IPS DF 4.7 (cell line): ENCODE measurements at regions not wholly inside any gene's neighbourhood (a gene's known extent, or its start where the extent isn't known, plus 50 kb on each side); places are given as distances from the start of the nearest gene placed in this dataset.

Experiments used
- DNase-seq: peaks from one replicate; pipeline ENCODE4 v3.0.0-alpha.2; 2013; ENCODE audit warnings: low spot score; ENCODE audit errors: extremely low read depth

DNA sequence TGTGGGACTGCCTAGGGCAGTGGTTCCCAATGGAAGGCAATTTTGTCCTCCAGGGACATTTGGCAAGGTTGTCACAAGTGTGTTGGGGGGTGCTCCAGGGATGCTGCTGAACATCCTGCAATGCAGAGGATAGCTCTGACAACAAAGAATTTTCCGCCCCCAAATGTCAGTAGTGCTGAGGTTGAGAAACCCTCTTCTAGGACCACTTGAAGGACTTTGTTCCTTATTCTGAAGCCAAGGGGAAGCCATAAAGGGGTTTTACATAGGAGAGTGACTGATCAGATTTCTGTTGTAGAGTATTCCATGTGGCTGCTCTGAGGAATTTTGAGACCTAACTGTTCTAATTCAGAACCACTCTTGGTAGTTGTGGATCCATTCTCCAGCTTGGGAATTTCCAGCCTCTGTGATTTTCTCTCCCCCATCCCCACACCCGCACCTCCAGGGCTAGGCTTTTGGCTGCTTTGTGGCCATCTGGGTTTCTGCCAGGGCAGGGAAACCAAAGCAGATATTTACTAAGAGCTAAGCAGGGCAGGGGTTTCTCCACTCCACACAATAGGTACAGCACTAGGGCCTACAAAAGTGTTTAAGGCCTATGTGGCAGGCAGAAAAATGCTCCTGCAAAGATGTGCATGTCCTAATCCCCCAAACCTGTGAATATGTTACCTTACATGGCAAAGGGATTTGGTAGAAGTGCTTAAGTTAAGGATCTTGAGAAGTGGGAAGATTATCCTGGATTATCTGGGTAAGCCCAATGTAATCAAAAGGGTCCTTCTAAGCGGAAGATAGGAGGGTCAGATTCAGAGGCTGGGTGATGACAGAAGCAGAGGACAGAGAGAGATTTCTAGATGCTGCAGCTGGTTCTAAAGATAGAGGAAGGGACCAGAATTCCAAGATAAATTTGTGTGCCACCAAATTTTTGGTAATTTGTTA is 135.4 kb downstream of the TMEM17 start:
- DNase-seq, result no peak

DNA sequence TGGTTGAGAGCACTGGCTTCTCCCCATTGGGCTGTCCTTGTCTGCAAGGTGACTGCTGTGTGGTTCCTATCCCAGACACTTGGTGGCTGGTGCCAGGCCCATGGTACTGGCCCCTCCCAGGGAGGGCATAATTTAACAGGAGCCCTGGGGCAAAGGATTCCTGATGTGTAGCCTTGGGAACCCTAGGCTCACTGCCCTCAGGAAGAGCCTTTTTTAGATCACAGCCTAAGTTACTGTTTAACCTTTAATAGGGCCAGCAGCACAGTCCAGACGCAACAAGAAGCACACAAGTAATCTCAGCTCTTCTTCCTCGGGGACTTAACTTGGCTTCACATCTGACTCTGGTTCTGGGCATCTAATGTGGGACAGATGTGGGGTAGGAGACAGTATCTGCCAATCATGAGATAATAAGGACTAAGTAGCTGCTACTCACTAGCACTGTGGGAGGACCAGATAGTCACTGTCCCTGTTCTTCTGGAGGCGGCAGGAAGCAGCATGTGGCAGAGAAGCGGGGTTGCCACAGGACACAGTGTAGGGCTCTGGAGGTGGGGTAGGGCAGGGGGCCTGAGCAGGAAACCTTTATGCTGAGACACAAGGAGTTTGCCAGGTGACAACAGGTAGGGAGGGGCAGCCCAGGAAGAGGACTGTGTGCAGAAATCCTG is 136.3 kb downstream of the TMEM17 start:
- no peak for DNase-seq

GRCh38 chr2:62364791-62365528 is 141.0 kb downstream of the TMEM17 start:
- no peak for DNase-seq

DNA sequence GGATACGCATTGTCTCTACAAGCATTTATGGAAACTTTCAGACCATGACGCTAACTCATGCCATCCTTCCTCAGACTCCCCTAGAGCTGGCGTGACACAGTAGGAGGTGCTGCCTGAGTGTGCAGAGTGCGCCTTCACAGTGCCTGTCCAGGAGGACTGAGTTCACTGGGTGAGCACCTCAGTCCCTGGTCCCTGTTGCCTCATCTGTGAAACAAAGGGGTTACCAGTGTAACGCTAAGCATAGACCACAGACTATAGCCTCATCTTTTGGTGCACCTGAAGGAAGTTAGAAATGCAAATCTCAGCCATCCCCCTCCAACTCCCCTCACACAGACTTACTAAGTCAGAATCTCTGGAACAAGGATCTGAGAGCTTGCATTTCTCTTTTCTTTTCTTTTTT is 142.8 kb downstream of the TMEM17 start:
- DNase-seq, result no peak

- no peak for DNase-seq
These were observed 143.4 kb downstream of the TMEM17 start for GRCh38 chr2:62362561-62362960.

GRCh38 chr2:62361964-62362363 is 144.0 kb downstream of the TMEM17 start:
- no peak for DNase-seq

- peak; percentile 80 for DNase-seq
These were observed 151.0 kb downstream of the TMEM17 start for GRCh38 chr2:62354771-62355561.

- DNase-seq, result no peak
These were observed 154.0 kb downstream of the TMEM17 start for GRCh38 chr2:62352031-62352430.

DNA sequence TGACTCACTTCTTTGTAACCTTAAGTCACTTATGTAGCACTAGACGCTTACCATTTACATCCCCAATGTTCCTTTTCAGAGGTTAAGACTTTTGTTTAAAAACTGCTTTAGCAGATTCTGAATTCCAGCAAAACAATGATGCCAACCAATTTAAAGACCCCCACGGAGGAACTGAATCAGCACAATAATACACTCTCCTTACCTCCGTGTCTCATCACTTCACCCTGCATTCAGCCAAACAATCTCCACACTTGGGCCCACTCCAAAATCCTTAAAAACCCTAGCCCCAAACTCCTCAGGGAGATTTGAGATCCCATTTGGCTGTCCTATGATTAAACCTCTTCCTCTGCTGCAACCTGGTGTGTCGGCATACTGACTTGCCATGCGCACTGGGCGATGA is 153.9 kb downstream of the B3GNT2 start:
- DNase-seq, result no peak

DNA sequence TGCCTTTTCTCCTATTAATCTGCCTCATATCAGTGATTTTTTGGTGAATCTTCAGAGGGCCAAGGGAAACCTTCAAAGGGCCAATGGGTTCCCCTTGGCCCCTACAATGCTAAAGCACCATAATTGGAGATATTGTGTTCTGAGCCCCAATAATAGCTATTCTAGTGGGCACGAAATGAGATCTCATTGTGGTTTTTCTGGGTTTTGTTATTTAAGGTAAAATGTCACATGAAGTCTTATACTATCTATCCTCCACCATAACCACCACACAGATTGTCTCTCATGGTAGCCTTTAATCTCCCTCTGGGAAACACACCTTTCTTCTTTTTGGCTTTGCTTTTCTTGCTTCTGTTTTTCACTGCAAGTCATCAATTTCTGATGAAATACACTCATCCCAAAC is 152.8 kb downstream of the B3GNT2 start:
- DNase-seq, result no peak

- DNase-seq, result no peak
These were observed 151.8 kb downstream of the B3GNT2 start for GRCh38 chr2:62347563-62348270.

DNA sequence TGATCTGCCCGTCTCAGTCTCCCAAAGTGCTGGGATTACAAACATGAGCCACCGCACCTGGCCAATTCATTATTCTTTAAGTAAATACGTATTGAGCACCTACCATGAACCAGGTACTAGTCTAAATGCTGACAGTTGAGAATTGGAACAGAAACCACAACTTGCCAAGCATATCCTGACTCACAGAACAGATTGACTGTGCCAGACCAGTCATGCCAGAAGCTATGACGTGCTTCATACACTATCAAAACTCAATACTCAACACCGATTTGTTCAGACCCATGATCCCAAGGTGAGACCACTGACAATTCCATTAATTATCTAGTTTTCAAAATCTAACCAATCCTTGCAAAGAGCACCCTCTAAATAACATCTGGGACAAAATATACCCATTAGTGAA is 148.6 kb downstream of the B3GNT2 start:
- no peak for DNase-seq

DNA sequence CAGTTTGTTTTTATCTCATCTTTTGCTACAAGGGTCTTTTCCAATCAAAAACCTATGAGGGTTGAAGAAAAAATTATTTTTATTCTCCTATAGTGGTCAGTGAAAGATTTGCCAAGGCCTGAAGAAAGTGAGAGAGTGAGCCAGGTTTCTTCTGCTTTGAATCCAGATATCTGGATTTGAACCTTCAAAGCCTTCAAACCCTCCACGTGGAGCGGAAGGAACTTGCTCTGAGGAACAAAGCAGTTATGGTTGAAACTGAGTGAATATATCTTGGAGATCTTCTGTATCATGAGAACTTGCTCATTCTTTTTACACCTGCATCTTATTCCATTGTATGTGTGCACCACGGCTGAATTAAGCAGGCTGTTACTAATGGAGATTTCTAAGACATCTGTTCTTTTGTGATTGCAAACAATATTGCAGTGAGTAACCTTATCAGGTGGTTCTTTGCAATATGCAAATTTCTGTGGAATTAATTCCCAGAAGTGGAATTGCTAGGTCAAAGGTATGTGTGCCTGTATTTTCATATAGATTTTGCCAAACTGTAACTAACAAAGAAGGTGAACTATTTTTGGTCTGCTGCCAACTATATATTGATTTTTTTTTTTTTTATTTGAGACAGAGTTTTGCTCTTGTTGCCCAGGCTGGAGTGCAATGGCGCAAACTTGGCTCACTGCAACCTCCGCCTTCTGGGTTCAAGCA is 147.9 kb downstream of the B3GNT2 start:
- no peak for DNase-seq

DNA sequence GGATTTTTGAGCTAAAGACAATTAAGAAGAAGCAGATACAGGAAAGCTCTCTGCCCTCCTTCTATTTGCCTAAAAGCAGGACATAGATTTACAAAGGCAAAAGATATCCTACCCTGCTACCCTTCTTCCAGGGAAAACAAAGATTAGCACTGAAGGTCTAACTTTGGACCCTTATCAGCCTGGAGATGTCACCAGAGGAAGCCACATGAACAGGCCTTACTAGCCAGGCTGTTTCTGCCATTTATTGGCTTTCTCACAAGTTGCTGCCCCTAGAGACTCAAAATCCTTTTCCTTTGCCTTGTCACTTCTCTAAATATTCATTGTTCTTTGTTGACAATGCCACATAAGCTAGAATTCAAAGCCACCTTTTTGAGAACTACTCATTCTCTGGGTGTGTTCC is 147.3 kb downstream of the B3GNT2 start:
- no peak for DNase-seq

- no peak for DNase-seq
These were observed 145.1 kb downstream of the B3GNT2 start for GRCh38 chr2:62340994-62341484.

- no peak for DNase-seq
These were observed 143.9 kb downstream of the B3GNT2 start for GRCh38 chr2:62339837-62340236.

- DNase-seq, result no peak
These were observed 143.5 kb downstream of the B3GNT2 start for GRCh38 chr2:62339413-62339812.

DNA sequence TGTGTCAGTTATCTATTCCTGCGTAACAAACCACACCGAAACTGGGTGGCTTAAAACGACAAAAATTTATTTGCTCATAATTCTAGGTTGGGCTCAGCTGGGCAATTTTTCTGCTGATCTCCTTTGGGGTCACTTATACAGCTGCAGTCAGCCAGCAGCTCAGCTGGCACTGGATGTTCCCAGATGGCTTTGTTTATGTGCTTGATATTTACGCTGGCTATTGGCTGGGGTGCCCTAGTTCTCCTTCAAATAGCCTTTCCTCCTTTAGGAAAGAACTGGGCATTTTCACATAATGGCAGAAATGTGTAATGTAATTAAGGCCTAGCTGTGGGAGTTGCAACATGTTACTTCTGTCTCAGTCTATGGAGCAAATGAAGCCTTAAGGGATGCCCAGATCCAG is 142.2 kb downstream of the B3GNT2 start:
- no peak for DNase-seq

DNA sequence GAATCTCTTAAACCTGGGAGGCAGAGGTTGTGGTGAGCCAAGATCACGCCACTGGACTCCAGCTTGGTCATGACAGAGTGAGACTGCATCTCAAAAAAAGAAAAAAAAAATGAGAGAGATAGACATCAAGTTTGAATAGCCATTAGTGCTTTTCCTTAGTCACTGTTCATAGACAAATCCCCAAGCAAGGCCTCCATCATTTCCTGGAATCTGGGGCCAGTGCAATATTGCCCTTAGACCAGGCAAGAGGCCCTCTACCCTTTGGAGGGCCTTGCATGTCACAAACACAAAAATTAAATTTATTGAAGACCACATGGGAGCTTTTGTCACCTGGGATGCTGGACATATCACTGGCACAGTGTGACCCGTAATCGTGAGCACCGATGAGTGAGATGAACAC is 141.5 kb downstream of the B3GNT2 start:
- no peak for DNase-seq

DNA sequence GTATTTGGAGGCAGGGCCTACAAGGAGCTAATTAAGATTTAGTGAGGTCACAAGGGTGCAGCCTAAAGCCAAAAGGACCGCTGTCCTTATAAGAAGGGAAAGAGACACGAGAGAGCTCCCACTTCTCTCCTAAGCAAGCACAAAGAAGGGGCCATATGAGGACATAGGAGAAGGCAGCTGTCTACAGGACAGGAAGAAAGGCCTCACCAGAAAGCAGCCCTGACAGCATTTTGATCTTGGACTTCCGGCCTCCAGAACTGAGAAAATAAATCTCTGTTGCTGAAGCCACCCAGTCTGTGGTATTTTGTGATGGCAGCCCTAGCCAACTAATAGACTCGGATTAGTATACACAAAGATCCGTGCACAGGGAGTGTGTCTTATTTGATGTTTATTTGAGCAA is 139.7 kb downstream of the B3GNT2 start:
- DNase-seq, result no peak
